ENCODE measurements at regions not wholly inside any gene's neighbourhood (a gene's known extent, or its start where the extent isn't known, plus 50 kb on each side); places are given as distances from the start of the nearest gene placed in this dataset.

GRCh38 chr2:60282886-60283285 is 270.6 kb downstream of the BCL11A start:
- H3K36me3 ChIP-seq (ENCODE audit: low read depth): no peaks in the 10 kb centered on the region
- DNase-seq: no peak
- no peaks in the 10 kb centered on the region for H3K4me1 ChIP-seq (ENCODE audit: low read depth)
- intact Hi-C loops (cut with DNase I, micrococcal nuclease): no loop called here
- TF ChIP-seq CTCF (IDR thresholded peaks at IDR 0.05): no peak
- no peak overlapping the region for H3K4me3 ChIP-seq
- no peak for ATAC-seq
- no peaks in the 10 kb centered on the region for H3K9me3 ChIP-seq

- intact Hi-C loops (cut with DNase I, micrococcal nuclease): no loop called here
- no peaks in the 10 kb centered on the region for H3K9me3 ChIP-seq
- no peak for ATAC-seq
Observed at GRCh38 chr2:60281730-60282129, 271.7 kb downstream of the BCL11A start.

GRCh38 chr2:60280238-60280637 is 273.2 kb downstream of the BCL11A start:
- Histone ChIP-seq H3K4me3 (no peak overlapping the region), H3K9me3 (no peaks in the 10 kb centered on the region), H3K36me3 (ENCODE audit: low read depth) (no peaks in the 10 kb centered on the region), H3K4me1 (ENCODE audit: low read depth) (no peaks in the 10 kb centered on the region)
- DNase-seq (no peak), ATAC-seq (no peak)
- intact Hi-C loops (cut with DNase I, micrococcal nuclease): no loop called here
- no peak for TF ChIP-seq CTCF (IDR thresholded peaks at IDR 0.05)

More at GRCh38 chr2:60281730-60282129, 271.7 kb downstream of the BCL11A start:
- DNase-seq: no peak
- Histone ChIP-seq H3K4me1 (ENCODE audit: low read depth) (no peaks in the 10 kb centered on the region), H3K36me3 (ENCODE audit: low read depth) (no peaks in the 10 kb centered on the region), H3K4me3 (no peak overlapping the region)
- no peak for TF ChIP-seq CTCF (IDR thresholded peaks at IDR 0.05)

GRCh38 chr2:60278906-60279305 is 274.5 kb downstream of the BCL11A start:
- no peak for TF ChIP-seq CTCF (IDR thresholded peaks at IDR 0.05)
- H3K36me3 ChIP-seq (ENCODE audit: low read depth): no peaks in the 10 kb centered on the region
- intact Hi-C loops (cut with DNase I, micrococcal nuclease): no loop called here
- no peaks in the 10 kb centered on the region for H3K4me1 ChIP-seq (ENCODE audit: low read depth)
- DNase-seq (no peak), ATAC-seq (no peak)
- H3K4me3 ChIP-seq: no peak overlapping the region
- peaks cover 9% of the 10 kb centered on the region for H3K9me3 ChIP-seq

GRCh38 chr2:60275958-60276357 is 277.5 kb downstream of the BCL11A start:
- Histone ChIP-seq H3K4me3 (no peak overlapping the region), H3K36me3 (ENCODE audit: low read depth) (no peaks in the 10 kb centered on the region), H3K9me3 (peaks cover 9% of the 10 kb centered on the region), H3K4me1 (ENCODE audit: low read depth) (no peaks in the 10 kb centered on the region)
- TF ChIP-seq CTCF (IDR thresholded peaks at IDR 0.05): no peak
- ATAC-seq (no peak), DNase-seq (no peak)
- intact Hi-C loops (cut with DNase I, micrococcal nuclease): no loop called here

- TF ChIP-seq CTCF (IDR thresholded peaks at IDR 0.05): no peak
- intact Hi-C loops (cut with DNase I, micrococcal nuclease): no loop called here
- no peaks in the 10 kb centered on the region for H3K4me1 ChIP-seq (ENCODE audit: low read depth)
- DNase-seq: no peak
- no peaks in the 10 kb centered on the region for H3K36me3 ChIP-seq (ENCODE audit: low read depth)
- H3K4me3 ChIP-seq: no peak overlapping the region
- peaks cover 9% of the 10 kb centered on the region for H3K9me3 ChIP-seq
- ATAC-seq: no peak
Observed at GRCh38 chr2:60273836-60274235, 279.6 kb downstream of the BCL11A start.
